GM23248 (cell line): ENCODE measurements at regions not wholly inside any gene's neighbourhood (a gene's known extent, or its start where the extent isn't known, plus 50 kb on each side); places are given as distances from the start of the nearest gene placed in this dataset.
"Not testable (repeated sequence)": the region's sequence is repeated elsewhere in the genome, so short reads cannot be mapped to it uniquely, and the experiment has no call there.

Experiments used
- DNase-seq: peaks from one replicate; pipeline ENCODE4 v3.0.0-alpha.2; 2015
- H2AFZ ChIP-seq: fragments of 200-600 bp; sonication (generic); 2 replicates; pipeline ENCODE4 v1.6.1; 2016; ENCODE audit warnings: antibody characterized with exemption
- H3F3A ChIP-seq: fragments of 200-600 bp; sonication (generic); 2 replicates; pipeline ENCODE4 v1.6.1; 2016; ENCODE audit warnings: mild to moderate bottlenecking, antibody characterized with exemption, mixed run types; ENCODE audit not compliant: insufficient read depth
- H3K27ac ChIP-seq: fragments of 200-600 bp; sonication (generic); 2 replicates; pipeline ENCODE4 v1.5.1; 2016; ENCODE audit warnings: mild to moderate bottlenecking
- H3K27me3 ChIP-seq: fragments of 200-600 bp; sonication (generic); replicated peaks from 2 replicates; pipeline ENCODE4 v1.6.1; 2016; ENCODE audit warnings: mild to moderate bottlenecking; ENCODE audit not compliant: insufficient read depth
- H3K36me3 ChIP-seq: fragments of 200-600 bp; sonication (generic); 2 replicates; pipeline ENCODE4 v1.6.1; 2016; ENCODE audit warnings: low read depth, mild to moderate bottlenecking
- H3K4me1 ChIP-seq: fragments of 200-600 bp; sonication (generic); 2 replicates; pipeline ENCODE4 v1.6.1; 2016; ENCODE audit warnings: mild to moderate bottlenecking; ENCODE audit not compliant: insufficient read depth
- H3K4me2 ChIP-seq: fragments of 200-600 bp; sonication (generic); one replicate; pipeline ENCODE4 v1.6.1; 2016; ENCODE audit warnings: mild to moderate bottlenecking; ENCODE audit not compliant: unreplicated experiment
- H3K4me3 ChIP-seq: fragments of 200-600 bp; sonication (generic); 2 replicates; pipeline ENCODE4 v1.5.1; 2016; ENCODE audit warnings: mild to moderate bottlenecking
- H3K79me2 ChIP-seq: fragments of 200-600 bp; sonication (generic); 2 replicates; pipeline ENCODE4 v1.6.1; 2016; ENCODE audit warnings: mild to moderate bottlenecking; ENCODE audit not compliant: insufficient read depth
- H3K9ac ChIP-seq: fragments of 200-600 bp; sonication (generic); 2 replicates; pipeline ENCODE4 v1.6.1; 2016; ENCODE audit warnings: mild to moderate bottlenecking
- H3K9me2 ChIP-seq: fragments of 200-600 bp; sonication (generic); 2 replicates; pipeline ENCODE4 v1.6.1; 2016; ENCODE audit warnings: mixed run types, mild to moderate bottlenecking, moderate library complexity; ENCODE audit not compliant: insufficient read depth
- H3K9me3 ChIP-seq: fragments of 200-600 bp; sonication (generic); one replicate; pipeline ENCODE4 v1.6.1; 2017; ENCODE audit warnings: low read depth
- H4K20me1 ChIP-seq: fragments of 200-600 bp; sonication (generic); 2 replicates; pipeline ENCODE4 v1.6.0; 2016; ENCODE audit not compliant: insufficient read depth
- EZH2 ChIP-seq: fragments of 200-600 bp; sonication (generic); IDR thresholded peaks from 2 replicates; pipeline ENCODE4 v1.6.1; 2018; ENCODE audit warnings: antibody characterized with exemption, mild to moderate bottlenecking; ENCODE audit not compliant: insufficient read depth, poor library complexity, severe bottlenecking
- EZH2phosphoT487 ChIP-seq: fragments of 200-600 bp; sonication (generic); IDR thresholded peaks from 2 replicates; pipeline ENCODE4 v1.6.1; 2018; ENCODE audit warnings: antibody characterized with exemption, moderate library complexity, mild to moderate bottlenecking, low read depth; ENCODE audit not compliant: insufficient read depth
- WGBS, 2 experiments: methylation state at CpG; one replicate each; pipeline ENCODE4 v1.1.6; 2015 to 2017; ENCODE audit warnings: low lambda C conversion rate in 2 of 2, low coverage in 1 of 2; ENCODE audit errors: missing lambda C conversion rate in 2 of 2; 5-methylcytosine and 5-hydroxymethylcytosine counted together
- in situ Hi-C: fragments of 300-500 bp; cut with MboI; formaldehyde crosslinking; loops from 2 replicates; pipeline ENCODE4 v1.15.0; 2020

GRCh38 chr6:137283940-137284810, 65.0 kb upstream of the IFNGR1 start:
- Histone ChIP-seq H3K4me2 (no peak overlapping the region), H2AFZ (no peak overlapping the region), H4K20me1 (no peaks in the 10 kb centered on the region), H3K79me2 (no peaks in the 10 kb centered on the region), H3K27ac (no peak overlapping the region), H3K36me3 (no peaks in the 10 kb centered on the region), H3K27me3 (no peaks in the 10 kb centered on the region), H3K9me2 (no peaks in the 10 kb centered on the region), H3K4me3 (no peak overlapping the region), H3K9ac (no peak overlapping the region), H3F3A (no peaks in the 10 kb centered on the region), H3K4me1 (no peaks in the 10 kb centered on the region), H3K9me3 (no peaks in the 10 kb centered on the region)
- WGBS, 2 experiments = 65 to 66% methylated on average over 9 of the region's 9 CpGs
- TF ChIP-seq EZH2phosphoT487 (no peak), EZH2 (no peak)
- in situ Hi-C loops = no loop called here
- DNase-seq = no peak

- in situ Hi-C loops = no loop called here
- Histone ChIP-seq H3K79me2 (no peaks in the 10 kb centered on the region), H3K9me3 (no peaks in the 10 kb centered on the region), H3K4me3 (no peak overlapping the region), H3K4me2 (no peak overlapping the region), H3K36me3 (no peaks in the 10 kb centered on the region), H3F3A (no peaks in the 10 kb centered on the region), H3K27ac (no peak overlapping the region), H4K20me1 (no peaks in the 10 kb centered on the region), H3K27me3 (no peaks in the 10 kb centered on the region), H3K9ac (no peak overlapping the region), H2AFZ (no peak overlapping the region), H3K9me2 (no peaks in the 10 kb centered on the region), H3K4me1 (no peaks in the 10 kb centered on the region)
- 45 to 48% methylated on average over 2 of the region's 2 CpGs for WGBS, 2 experiments
- no peak for TF ChIP-seq EZH2phosphoT487
- TF ChIP-seq EZH2 = no peak
- DNase-seq = no peak
These were observed 63.9 kb upstream of the IFNGR1 start for GRCh38 chr6:137283080-137283479.

- Histone ChIP-seq H3K9me3 (no peaks in the 10 kb centered on the region), H3K4me2 (no peak overlapping the region), H3K36me3 (no peaks in the 10 kb centered on the region), H3K9ac (no peak overlapping the region), H3K79me2 (no peaks in the 10 kb centered on the region), H2AFZ (no peak overlapping the region), H3K4me3 (no peak overlapping the region), H3K27ac (no peak overlapping the region), H3K4me1 (peaks cover 6% of the 10 kb centered on the region; the same call in 1 of the 2 replicates), H4K20me1 (no peaks in the 10 kb centered on the region), H3F3A (no peaks in the 10 kb centered on the region), H3K9me2 (no peaks in the 10 kb centered on the region), H3K27me3 (no peaks in the 10 kb centered on the region)
- whole genome bisulfite sequencing, 2 experiments = 72 to 78% methylated on average over 8 of the region's 8 CpGs
- no peak for DNase-seq
- in situ Hi-C loops = no loop called here
- TF ChIP-seq EZH2phosphoT487 (no peak), EZH2 (no peak)
These were observed 63.1 kb upstream of the IFNGR1 start for GRCh38 chr6:137282254-137282653.

- H3K4me1 ChIP-seq, H3K4me3 ChIP-seq, H3F3A ChIP-seq, DNase-seq, H3K4me2 ChIP-seq, H2AFZ ChIP-seq, H3K27ac ChIP-seq, in situ Hi-C loops, H3K36me3 ChIP-seq, H3K9me2 ChIP-seq, H3K9ac ChIP-seq, H4K20me1 ChIP-seq, H3K79me2 ChIP-seq, H3K27me3 ChIP-seq, H3K9me3 ChIP-seq: not testable (repeated sequence)
- WGBS, 2 experiments = 85 to 94% methylated on average over 4 of the region's 4 CpGs
These were observed 60.1 kb upstream of the IFNGR1 start for GRCh38 chr6:137279279-137279678.
